ENCODE measurements at regions not wholly inside any gene's neighbourhood (a gene's known extent, or its start where the extent isn't known, plus 50 kb on each side); places are given as distances from the start of the nearest gene placed in this dataset.
"Not testable (repeated sequence)": the region's sequence is repeated elsewhere in the genome, so short reads cannot be mapped to it uniquely, and the experiment has no call there.

GRCh38 chr3:130569461-130570365 lies 52.7 kb downstream of the COL6A6 start:
- no peak for DNase-seq
- H3K4me1 Mint-ChIP-seq (ENCODE audit: low read depth) = no peaks in the 10 kb centered on the region
- no peak overlapping the region for H3K27ac Mint-ChIP-seq
- no peaks in the 10 kb centered on the region for H3K36me3 Mint-ChIP-seq (ENCODE audit: low read depth)
- no peak overlapping the region for H3K4me3 Mint-ChIP-seq
- H3K27me3 Mint-ChIP-seq = peaks cover 17% of the 10 kb centered on the region
- H3K9me3 Mint-ChIP-seq = no peaks in the 10 kb centered on the region

- no peak for DNase-seq
- Mint-ChIP-seq H3K36me3 (ENCODE audit: low read depth) (no peaks in the 10 kb centered on the region), H3K27me3 (peaks cover 29% of the 10 kb centered on the region), H3K27ac (no peak overlapping the region), H3K4me3 (no peak overlapping the region), H3K9me3 (no peaks in the 10 kb centered on the region), H3K4me1 (ENCODE audit: low read depth) (no peaks in the 10 kb centered on the region)
Measured at GRCh38 chr3:130572769-130573168, 55.8 kb downstream of the COL6A6 start.

- Mint-ChIP-seq H3K4me3 (no peak overlapping the region), H3K27me3 (peaks cover 48% of the 10 kb centered on the region), H3K4me1 (ENCODE audit: low read depth) (no peaks in the 10 kb centered on the region), H3K27ac (no peak overlapping the region), H3K36me3 (ENCODE audit: low read depth) (no peaks in the 10 kb centered on the region), H3K9me3 (no peaks in the 10 kb centered on the region)
- no peak for DNase-seq
Measured at GRCh38 chr3:130576375-130577266, 59.6 kb downstream of the COL6A6 start.

GRCh38 chr3:130582457-130583153 lies 65.6 kb downstream of the COL6A6 start:
- no peaks in the 10 kb centered on the region for H3K9me3 Mint-ChIP-seq
- peaks cover 63% of the 10 kb centered on the region for H3K27me3 Mint-ChIP-seq
- H3K4me3 Mint-ChIP-seq = no peak overlapping the region
- no peak for DNase-seq
- no peaks in the 10 kb centered on the region for H3K36me3 Mint-ChIP-seq (ENCODE audit: low read depth)
- no peaks in the 10 kb centered on the region for H3K4me1 Mint-ChIP-seq (ENCODE audit: low read depth)
- no peak overlapping the region for H3K27ac Mint-ChIP-seq

DNA sequence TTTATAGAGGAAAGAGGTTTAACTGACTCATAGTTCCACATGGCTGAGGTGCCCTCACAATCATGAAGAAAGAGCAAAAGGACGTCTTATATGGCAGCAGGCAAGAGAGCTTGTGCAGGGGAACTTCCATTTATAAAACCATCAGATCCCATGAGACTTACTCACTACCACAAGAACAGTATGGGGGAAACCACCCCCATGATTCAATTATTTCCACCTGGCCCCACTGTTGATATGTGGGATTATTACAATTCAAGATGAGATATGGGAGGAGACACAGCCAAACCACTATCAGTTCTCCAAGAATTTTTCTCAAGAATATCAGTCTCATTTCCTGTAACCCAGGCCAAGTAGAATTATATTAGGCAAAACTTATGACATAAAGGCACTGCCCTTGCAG lies 77.8 kb downstream of the COL6A6 start:
- DNase-seq; H3K4me1 Mint-ChIP-seq (ENCODE audit: low read depth); H3K27ac Mint-ChIP-seq: not testable (repeated sequence)

DNA sequence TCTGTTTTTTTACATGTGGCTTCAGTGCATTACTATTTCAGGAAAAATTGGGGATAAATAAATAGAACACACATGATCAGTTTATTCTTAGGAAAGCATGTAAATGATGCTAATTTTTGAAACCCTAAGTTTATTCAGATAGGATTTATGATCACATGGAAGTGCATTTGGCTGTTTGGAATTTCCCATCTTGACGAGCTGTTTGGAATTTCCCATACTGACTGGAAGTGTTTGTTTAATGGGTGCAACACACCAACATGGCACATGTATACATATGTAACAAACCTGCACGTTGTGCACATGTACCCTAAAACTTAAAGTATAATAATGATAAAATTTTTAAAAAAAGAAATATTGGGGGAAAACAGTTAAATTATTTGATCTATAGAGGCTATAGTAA lies 79.5 kb downstream of the COL6A6 start:
- Mint-ChIP-seq H3K9me3 (no peaks in the 10 kb centered on the region), H3K27ac (no peak overlapping the region), H3K4me1 (ENCODE audit: low read depth) (peaks cover 2% of the 10 kb centered on the region), H3K4me3 (no peak overlapping the region), H3K36me3 (ENCODE audit: low read depth) (no peaks in the 10 kb centered on the region), H3K27me3 (peaks cover 52% of the 10 kb centered on the region)
- no peak for DNase-seq

More for the DNA sequence above, 77.8 kb downstream of the COL6A6 start:
- not testable (repeated sequence) for H3K36me3 Mint-ChIP-seq (ENCODE audit: low read depth); H3K9me3 Mint-ChIP-seq; H3K4me3 Mint-ChIP-seq
- peaks cover 44% of the 10 kb centered on the region for H3K27me3 Mint-ChIP-seq

- Mint-ChIP-seq H3K27me3 (peaks cover 28% of the 10 kb centered on the region), H3K9me3 (peaks cover 12% of the 10 kb centered on the region), H3K27ac (no peak overlapping the region), H3K4me3 (no peak overlapping the region), H3K36me3 (ENCODE audit: low read depth) (no peaks in the 10 kb centered on the region), H3K4me1 (ENCODE audit: low read depth) (no peaks in the 10 kb centered on the region)
- no peak for DNase-seq
Measured at GRCh38 chr3:130601442-130601971, 84.5 kb downstream of the COL6A6 start.

GRCh38 chr3:130604806-130605205 lies 87.8 kb downstream of the COL6A6 start:
- Mint-ChIP-seq H3K9me3 (peaks cover 24% of the 10 kb centered on the region), H3K4me1 (ENCODE audit: low read depth) (no peaks in the 10 kb centered on the region), H3K36me3 (ENCODE audit: low read depth) (no peaks in the 10 kb centered on the region), H3K4me3 (no peak overlapping the region), H3K27me3 (peaks cover 7% of the 10 kb centered on the region), H3K27ac (no peak overlapping the region)
- DNase-seq = no peak

DNA sequence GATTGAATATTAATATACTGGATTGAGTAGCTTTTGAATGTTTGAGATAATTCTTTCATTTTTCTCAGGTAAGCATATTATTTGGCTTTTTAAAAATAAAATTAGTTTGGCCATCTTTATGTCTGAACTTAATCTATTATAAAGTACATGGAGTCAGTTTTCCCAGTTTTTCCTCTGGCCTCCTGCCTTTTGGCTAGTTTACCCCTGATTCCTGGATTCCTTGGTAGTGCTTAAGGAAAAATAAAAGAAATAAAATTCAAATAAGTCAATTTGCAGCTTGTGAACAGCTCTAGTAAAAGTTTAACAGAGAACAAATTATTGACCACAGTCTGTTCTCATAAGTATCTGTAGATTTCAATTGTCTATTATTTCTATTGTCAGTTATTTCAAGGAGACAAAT lies 89.4 kb downstream of the COL6A6 start:
- H3K4me1 Mint-ChIP-seq (ENCODE audit: low read depth) = no peaks in the 10 kb centered on the region
- H3K36me3 Mint-ChIP-seq (ENCODE audit: low read depth) = no peaks in the 10 kb centered on the region
- H3K4me3 Mint-ChIP-seq = no peak overlapping the region
- H3K9me3 Mint-ChIP-seq = peaks cover 24% of the 10 kb centered on the region
- no peak overlapping the region for H3K27ac Mint-ChIP-seq
- no peak for DNase-seq
- H3K27me3 Mint-ChIP-seq = no peaks in the 10 kb centered on the region

- no peak overlapping the region for H3K27ac Mint-ChIP-seq
- no peaks in the 10 kb centered on the region for H3K27me3 Mint-ChIP-seq
- H3K4me1 Mint-ChIP-seq (ENCODE audit: low read depth) = no peaks in the 10 kb centered on the region
- no peak overlapping the region for H3K4me3 Mint-ChIP-seq
- DNase-seq = no peak
- no peaks in the 10 kb centered on the region for H3K36me3 Mint-ChIP-seq (ENCODE audit: low read depth)
- peaks cover 24% of the 10 kb centered on the region for H3K9me3 Mint-ChIP-seq
Measured at GRCh38 chr3:130607553-130608154, 90.7 kb downstream of the COL6A6 start.

GRCh38 chr3:130609166-130609979 lies 92.4 kb downstream of the COL6A6 start:
- Mint-ChIP-seq H3K4me3 (no peak overlapping the region), H3K4me1 (ENCODE audit: low read depth) (no peaks in the 10 kb centered on the region), H3K27me3 (peaks cover 2% of the 10 kb centered on the region), H3K36me3 (ENCODE audit: low read depth) (no peaks in the 10 kb centered on the region), H3K27ac (no peak overlapping the region), H3K9me3 (peaks cover 22% of the 10 kb centered on the region)
- no peak for DNase-seq

DNA sequence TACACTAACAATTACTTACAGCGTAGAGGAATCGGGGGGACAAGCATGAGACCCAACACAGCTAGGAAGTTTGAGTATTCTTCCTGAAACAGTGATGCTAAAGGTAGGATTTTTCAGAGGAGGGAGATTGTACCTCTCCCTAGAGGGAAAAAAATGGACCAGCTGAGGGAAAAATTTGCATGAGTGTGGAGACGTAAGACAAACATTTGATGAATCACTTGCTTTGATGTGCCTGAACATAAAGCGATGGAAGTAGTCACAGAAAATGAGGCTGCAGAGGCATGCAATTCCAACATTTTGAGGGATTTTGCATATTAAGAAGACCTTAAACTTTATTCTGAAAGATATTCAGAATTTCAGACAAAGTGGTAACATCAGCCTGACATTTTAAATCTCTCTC lies 102.2 kb downstream of the COL6A6 start:
- H3K4me3 Mint-ChIP-seq = no peak overlapping the region

GRCh38 chr3:130621824-130622223 lies 104.8 kb downstream of the COL6A6 start:
- no peaks in the 10 kb centered on the region for H3K9me3 Mint-ChIP-seq
- no peak overlapping the region for H3K4me3 Mint-ChIP-seq
- no peak overlapping the region for H3K27ac Mint-ChIP-seq
- peaks cover 19% of the 10 kb centered on the region for H3K27me3 Mint-ChIP-seq
- H3K4me1 Mint-ChIP-seq (ENCODE audit: low read depth) = no peaks in the 10 kb centered on the region
- DNase-seq = no peak
- H3K36me3 Mint-ChIP-seq (ENCODE audit: low read depth) = no peaks in the 10 kb centered on the region

More for the DNA sequence above, 102.2 kb downstream of the COL6A6 start:
- Mint-ChIP-seq H3K27ac (no peak overlapping the region), H3K4me1 (ENCODE audit: low read depth) (no peaks in the 10 kb centered on the region), H3K9me3 (peaks cover 6% of the 10 kb centered on the region), H3K27me3 (peaks cover 36% of the 10 kb centered on the region), H3K36me3 (ENCODE audit: low read depth) (no peaks in the 10 kb centered on the region)
- no peak for DNase-seq
